Stimulated activated CD4-positive, alpha-beta T cell treated with anti-CD3 and anti-CD28 coated beads, TNF-alpha, amount 100 ng/mL, for 1 hour (primary cell): ENCODE measurements at regions not wholly inside any gene's neighbourhood (a gene's known extent, or its start where the extent isn't known, plus 50 kb on each side); places are given as distances from the start of the nearest gene placed in this dataset.

Experiments used
- DNase-seq, 3 donors: peaks; one replicate each; pipeline ENCODE4 v3.0.0-alpha.2; 2020; ENCODE audit warnings: low read depth in 3 of 3, low spot score in 1 of 3

DNA sequence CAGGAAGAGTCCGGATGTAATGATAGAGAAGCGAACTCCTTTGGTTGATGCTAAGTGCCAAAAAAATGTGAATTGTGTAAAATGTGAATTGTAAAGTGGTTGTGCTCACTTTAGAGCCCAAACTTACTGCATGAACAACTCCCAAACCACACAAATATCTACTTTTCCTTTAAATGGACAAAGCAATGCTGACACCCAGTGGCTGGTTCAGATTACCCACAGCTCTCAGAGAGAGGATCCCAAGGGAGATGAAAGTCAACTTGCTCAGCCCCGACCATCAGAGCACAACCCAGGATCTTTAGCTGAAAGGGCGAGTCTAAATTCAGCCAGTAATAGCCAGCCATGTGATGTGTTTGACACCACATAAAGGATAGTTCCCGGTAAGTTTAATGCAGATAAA, 133.7 kb downstream of the NMUR2 start:
- no peak for DNase-seq

GRCh38 chr5:152270096-152270495, 135.0 kb downstream of the NMUR2 start:
- no peak for DNase-seq

DNA sequence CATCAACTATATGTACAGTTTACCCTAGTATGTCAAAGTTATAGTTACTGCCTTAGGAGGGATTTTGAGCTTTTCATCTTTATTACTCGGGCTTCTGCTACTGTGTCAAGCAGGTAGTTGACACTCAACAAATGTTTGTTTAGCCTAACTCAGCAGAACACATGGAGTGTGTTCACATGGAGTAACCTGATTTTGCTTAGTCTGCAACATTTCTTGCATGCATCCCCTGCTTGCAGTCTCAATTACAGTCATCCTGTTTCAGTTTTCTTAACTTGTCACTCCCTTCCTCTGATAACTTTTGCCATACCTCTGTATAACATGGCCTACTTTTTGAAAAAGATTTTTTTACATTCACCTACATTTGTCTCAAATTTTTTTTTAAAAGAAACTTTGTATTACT, 135.5 kb downstream of the NMUR2 start:
- DNase-seq = no peak

GRCh38 chr5:152264645-152265254, 140.3 kb downstream of the NMUR2 start:
- DNase-seq = no peak

GRCh38 chr5:152262667-152263066, 142.4 kb downstream of the NMUR2 start:
- no peak for DNase-seq

GRCh38 chr5:152260940-152261339, 144.1 kb downstream of the NMUR2 start:
- no peak for DNase-seq

- DNase-seq = no peak
These were observed 145.4 kb downstream of the NMUR2 start for GRCh38 chr5:152259702-152260101.

GRCh38 chr5:152256580-152256979, 148.5 kb downstream of the NMUR2 start:
- no peak for DNase-seq

- no peak for DNase-seq
These were observed 149.7 kb downstream of the NMUR2 start for GRCh38 chr5:152255411-152255810.

DNA sequence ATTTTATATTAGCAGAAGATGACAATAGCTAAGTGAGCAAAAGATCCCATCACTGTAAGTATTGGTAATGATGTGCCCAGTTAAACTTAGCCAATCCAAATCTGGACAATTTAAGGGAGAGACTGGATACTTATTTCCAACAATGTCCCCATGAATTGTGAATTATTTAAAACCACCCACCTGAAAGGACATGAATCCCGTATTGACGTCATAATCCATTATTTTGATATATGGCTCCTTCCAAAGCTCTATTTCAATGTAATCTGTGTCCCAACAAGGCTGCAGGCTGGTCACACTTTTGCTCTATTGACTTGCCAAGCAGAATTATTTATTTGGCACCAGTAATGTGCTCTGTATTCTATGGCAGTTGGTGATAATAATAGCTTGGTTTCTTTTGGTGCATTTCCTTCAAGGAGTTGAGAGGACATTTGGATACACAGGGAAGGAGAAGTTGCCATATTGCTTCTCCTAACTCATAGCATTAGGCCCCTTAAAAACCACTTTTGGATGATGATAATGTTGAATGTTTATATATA, 157.2 kb downstream of the NMUR2 start:
- no peak for DNase-seq

GRCh38 chr5:152246401-152246800, 158.7 kb downstream of the NMUR2 start:
- DNase-seq = no peak

DNA sequence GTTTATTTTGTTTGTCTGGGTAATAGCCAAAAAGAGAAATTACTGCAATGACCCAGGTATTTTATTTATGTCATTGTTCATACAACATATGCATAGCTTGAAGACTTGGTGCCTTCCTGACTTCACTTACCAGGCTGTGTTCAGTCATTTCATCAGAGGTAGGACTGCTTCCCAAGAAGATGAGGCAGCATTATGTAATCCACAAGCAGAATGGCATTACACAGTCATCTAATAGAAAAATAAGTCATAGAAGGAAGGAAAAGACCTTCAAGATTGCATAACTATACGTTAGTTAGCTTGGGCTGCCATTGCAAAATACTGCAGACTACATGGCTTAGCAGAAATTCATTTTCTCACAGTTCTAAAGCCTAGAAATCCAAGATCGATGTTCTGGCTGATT, 167.5 kb downstream of the NMUR2 start:
- no peak for DNase-seq

DNA sequence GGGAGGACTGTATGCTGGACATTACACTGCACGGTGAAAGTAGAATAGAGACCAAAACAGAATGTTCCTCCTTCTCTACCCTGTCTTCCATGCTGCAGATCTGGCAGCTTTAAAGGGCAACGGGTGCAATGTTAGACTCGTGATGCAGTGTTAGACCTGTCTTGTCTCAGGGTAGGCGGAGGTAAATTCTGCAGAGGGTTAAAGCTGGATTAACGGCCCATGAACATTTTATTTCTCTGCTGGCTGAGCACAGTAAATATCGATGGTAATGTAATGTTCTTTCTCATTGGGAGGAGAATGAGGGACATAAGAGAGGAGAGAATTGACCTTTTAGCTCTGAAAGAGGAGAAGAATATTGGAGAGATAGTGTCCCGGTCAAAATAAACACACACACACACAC, 178.9 kb downstream of the NMUR2 start:
- no peak for DNase-seq

DNA sequence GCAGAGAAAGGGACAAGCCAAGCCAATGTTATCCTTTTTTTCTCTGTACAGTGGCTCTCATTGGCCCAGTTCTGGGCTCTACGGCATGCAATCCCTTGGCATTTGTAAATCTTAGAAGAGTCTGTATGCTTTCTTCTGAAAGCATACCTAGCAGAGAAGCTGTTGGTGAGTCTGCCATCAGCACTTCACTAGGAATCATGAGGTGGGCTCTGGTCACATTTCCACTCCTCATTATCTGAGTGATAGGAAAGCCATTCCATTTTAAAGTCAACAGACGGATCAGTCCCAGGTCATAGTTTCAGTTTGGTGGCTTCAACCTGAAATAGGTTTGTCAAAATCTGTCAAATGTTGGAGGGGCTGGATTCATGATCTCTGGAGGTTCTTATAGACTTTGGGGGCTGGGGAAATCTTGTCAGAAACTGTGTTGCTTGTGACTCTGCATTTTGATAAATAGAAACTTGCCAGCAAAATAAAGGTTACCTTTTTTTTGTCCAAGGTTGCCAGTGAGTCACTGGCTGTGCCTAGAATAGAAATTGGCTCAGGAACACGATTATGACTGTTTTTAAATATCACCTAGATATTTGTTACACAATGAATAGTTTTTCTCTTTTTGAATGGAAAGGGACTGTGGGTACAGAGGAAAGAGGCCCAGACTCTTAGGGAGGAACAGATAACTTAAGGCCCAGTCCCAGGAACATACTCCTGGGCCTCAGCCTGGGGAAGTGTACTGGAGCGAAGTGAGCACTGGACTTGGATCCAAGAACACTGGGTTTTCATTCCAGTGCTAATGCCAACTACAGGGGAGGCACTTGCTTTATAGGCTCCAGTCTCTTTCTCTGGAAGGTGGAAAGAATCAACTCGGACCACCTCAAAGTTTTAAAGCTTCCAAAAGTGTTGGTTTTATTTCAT, 183.1 kb downstream of the NMUR2 start:
- DNase-seq = no peak

- no peak for DNase-seq
These were observed 186.4 kb downstream of the NMUR2 start for GRCh38 chr5:152218694-152219093.

DNA sequence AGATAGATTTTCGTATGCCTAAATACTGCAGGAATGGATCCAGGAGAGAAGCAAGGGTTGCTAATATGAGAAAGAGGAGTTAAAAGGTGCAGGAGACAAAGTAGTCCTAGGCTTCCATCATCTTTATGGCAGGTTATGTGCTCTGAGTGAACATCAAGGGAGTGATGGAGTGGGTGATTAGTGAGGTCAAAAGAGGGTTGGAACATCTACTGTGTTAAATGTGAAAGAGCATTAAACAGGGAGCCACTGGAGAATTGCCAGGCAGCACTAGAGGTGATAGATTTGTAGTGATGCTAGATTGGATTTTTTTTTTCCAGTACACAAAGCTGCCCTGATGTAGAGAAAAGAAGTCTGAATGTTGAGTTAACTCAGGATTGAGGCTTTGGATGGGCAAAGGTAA, 199.3 kb downstream of the NMUR2 start:
- DNase-seq = no peak

GRCh38 chr5:152202321-152202720, 202.8 kb downstream of the NMUR2 start:
- no peak for DNase-seq

DNA sequence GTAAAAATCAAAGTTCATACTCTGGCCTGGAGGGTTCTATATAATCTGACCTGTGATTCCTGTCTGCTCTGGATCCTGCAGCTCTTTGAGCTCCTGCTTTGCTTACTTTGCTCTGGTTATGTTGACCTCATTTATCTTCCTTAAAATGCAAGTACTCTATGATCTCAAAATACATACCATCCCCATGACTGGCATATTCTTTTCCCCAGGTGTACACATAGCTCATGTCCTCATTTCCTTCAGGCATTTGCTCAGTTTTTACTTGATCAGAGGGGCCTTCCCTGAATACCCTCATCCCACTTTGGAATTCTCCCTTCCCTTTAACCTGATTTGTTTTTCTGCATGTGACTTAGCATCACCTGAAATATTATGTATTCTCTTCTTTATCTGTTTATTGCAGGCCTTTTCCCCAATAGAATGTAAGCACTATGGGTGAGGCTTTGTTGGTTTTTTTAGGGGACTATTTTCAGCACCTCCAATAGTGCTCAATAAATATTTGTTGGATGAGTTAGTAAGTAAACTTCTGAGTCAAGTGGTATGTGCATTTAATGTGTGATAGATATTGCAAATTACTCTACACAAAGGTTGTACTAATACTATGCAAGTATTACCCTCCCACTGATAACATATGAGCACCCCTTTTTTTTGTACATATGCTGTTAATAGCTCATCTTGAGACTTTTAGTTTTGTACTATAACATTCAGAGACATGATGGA, 211.5 kb downstream of the NMUR2 start:
- no peak for DNase-seq

- DNase-seq = no peak
These were observed 216.8 kb downstream of the NMUR2 start for GRCh38 chr5:152188251-152188650.

- DNase-seq = no peak
These were observed 217.4 kb downstream of the NMUR2 start for GRCh38 chr5:152187668-152188067.

GRCh38 chr5:152185547-152186245, 219.4 kb downstream of the NMUR2 start:
- no peak for DNase-seq
